Stimulated activated naive CD8-positive, alpha-beta T cell treated with anti-CD3 and anti-CD28 coated beads, Interleukin-15, Interleukin-2, amounts not matched to agents 100 ng/mL and 50 ng/mL, for 24 hours (primary cell): ENCODE measurements at regions not wholly inside any gene's neighbourhood (a gene's known extent, or its start where the extent isn't known, plus 50 kb on each side); places are given as distances from the start of the nearest gene placed in this dataset.

ENCODE experiments used
- H3K27ac Mint-ChIP-seq: one replicate; pipeline ENCODE4 v1.8.0; 2021; ENCODE audit warnings: mild to moderate bottlenecking, mixed read lengths
- H3K27me3 Mint-ChIP-seq: one replicate; pipeline ENCODE4 v1.8.0; 2021; ENCODE audit warnings: mixed read lengths
- H3K36me3 Mint-ChIP-seq: one replicate; pipeline ENCODE4 v1.8.0; 2021; ENCODE audit warnings: low read depth, mixed read lengths
- H3K4me1 Mint-ChIP-seq: one replicate; pipeline ENCODE4 v1.8.0; 2021; ENCODE audit warnings: low read depth, mixed read lengths
- H3K4me3 Mint-ChIP-seq: one replicate; pipeline ENCODE4 v1.8.0; 2021; ENCODE audit warnings: mild to moderate bottlenecking, mixed read lengths
- H3K9me3 Mint-ChIP-seq: one replicate; pipeline ENCODE4 v1.8.0; 2021; ENCODE audit warnings: mixed read lengths

GRCh38 chr9:25964239-25964638 is 286.0 kb upstream of the TUSC1 start:
- Mint-ChIP-seq H3K9me3 (peaks cover 5% of the 10 kb centered on the region), H3K27ac (no peak overlapping the region), H3K36me3 (no peaks in the 10 kb centered on the region), H3K4me3 (no peak overlapping the region), H3K4me1 (no peaks in the 10 kb centered on the region), H3K27me3 (no peaks in the 10 kb centered on the region)

- Mint-ChIP-seq H3K36me3 (no peaks in the 10 kb centered on the region), H3K27ac (no peak overlapping the region), H3K9me3 (peaks cover 20% of the 10 kb centered on the region), H3K27me3 (no peaks in the 10 kb centered on the region), H3K4me1 (no peaks in the 10 kb centered on the region), H3K4me3 (no peak overlapping the region)
These were observed 281.9 kb upstream of the TUSC1 start for GRCh38 chr9:25960178-25960577.

- peaks cover 17% of the 10 kb centered on the region for H3K9me3 Mint-ChIP-seq
- H3K4me1 Mint-ChIP-seq = no peaks in the 10 kb centered on the region
- no peak overlapping the region for H3K27ac Mint-ChIP-seq
- H3K4me3 Mint-ChIP-seq = no peak overlapping the region
- no peaks in the 10 kb centered on the region for H3K27me3 Mint-ChIP-seq
- H3K36me3 Mint-ChIP-seq = no peaks in the 10 kb centered on the region
These were observed 276.0 kb upstream of the TUSC1 start for GRCh38 chr9:25954209-25954608.

DNA sequence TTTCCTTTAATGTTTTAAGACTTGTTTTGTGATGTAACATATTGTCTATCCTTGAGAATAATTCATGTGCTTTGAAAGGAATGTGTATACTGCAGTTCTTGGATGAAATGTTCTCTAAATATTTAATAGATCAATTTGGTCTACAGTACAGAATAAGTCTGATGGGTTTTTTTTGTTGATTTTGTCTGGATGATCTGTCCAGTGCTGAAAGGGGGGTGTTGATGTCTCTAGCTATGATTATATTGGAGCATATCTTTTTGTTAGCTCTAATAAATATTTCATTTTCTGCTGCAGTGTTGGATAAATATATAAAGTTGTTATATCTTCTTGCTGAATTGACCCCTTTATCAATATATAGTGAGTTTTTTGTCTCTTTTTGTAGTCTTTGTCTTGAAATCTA is 269.9 kb upstream of the TUSC1 start:
- no peak overlapping the region for H3K27ac Mint-ChIP-seq
- peaks cover 28% of the 10 kb centered on the region for H3K9me3 Mint-ChIP-seq
- no peaks in the 10 kb centered on the region for H3K27me3 Mint-ChIP-seq
- H3K4me1 Mint-ChIP-seq = no peaks in the 10 kb centered on the region
- H3K4me3 Mint-ChIP-seq = no peak overlapping the region
- no peaks in the 10 kb centered on the region for H3K36me3 Mint-ChIP-seq

GRCh38 chr9:25939126-25939525 is 260.9 kb upstream of the TUSC1 start:
- H3K27ac Mint-ChIP-seq = no peak overlapping the region

DNA sequence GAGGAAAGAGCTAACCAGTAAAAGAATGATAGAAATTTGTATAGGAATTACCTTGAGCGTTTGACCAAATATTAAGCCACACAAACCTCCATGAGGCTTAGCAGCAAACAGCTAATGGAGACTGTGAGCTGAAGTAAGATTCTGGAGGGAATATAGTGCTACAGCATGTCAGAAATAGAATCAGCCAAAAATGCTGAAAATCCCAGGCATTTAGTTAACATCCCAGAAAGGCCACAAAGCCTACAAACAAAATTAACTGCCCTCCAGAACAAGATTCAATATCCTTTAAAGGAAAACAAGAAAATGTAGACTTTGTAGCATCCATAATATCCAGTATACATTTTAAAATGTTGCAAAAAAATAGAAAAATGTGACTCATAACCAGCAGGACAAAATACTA is 257.8 kb upstream of the TUSC1 start:
- Mint-ChIP-seq H3K27ac (no peak overlapping the region), H3K9me3 (peaks cover 11% of the 10 kb centered on the region), H3K4me1 (no peaks in the 10 kb centered on the region), H3K4me3 (no peak overlapping the region), H3K27me3 (no peaks in the 10 kb centered on the region), H3K36me3 (no peaks in the 10 kb centered on the region)

More at GRCh38 chr9:25939126-25939525, 260.9 kb upstream of the TUSC1 start:
- Mint-ChIP-seq H3K36me3 (no peaks in the 10 kb centered on the region), H3K9me3 (peaks cover 9% of the 10 kb centered on the region), H3K27me3 (no peaks in the 10 kb centered on the region), H3K4me3 (no peak overlapping the region), H3K4me1 (no peaks in the 10 kb centered on the region)

GRCh38 chr9:25935188-25935587 is 256.9 kb upstream of the TUSC1 start:
- Mint-ChIP-seq H3K9me3 (peaks cover 8% of the 10 kb centered on the region), H3K4me1 (no peaks in the 10 kb centered on the region), H3K36me3 (no peaks in the 10 kb centered on the region), H3K27ac (no peak overlapping the region), H3K4me3 (no peak overlapping the region), H3K27me3 (no peaks in the 10 kb centered on the region)

GRCh38 chr9:25918761-25919160 is 240.5 kb upstream of the TUSC1 start:
- Mint-ChIP-seq H3K36me3 (no peaks in the 10 kb centered on the region), H3K27me3 (no peaks in the 10 kb centered on the region), H3K4me3 (no peak overlapping the region), H3K27ac (no peak overlapping the region), H3K4me1 (no peaks in the 10 kb centered on the region), H3K9me3 (peaks cover 4% of the 10 kb centered on the region)

DNA sequence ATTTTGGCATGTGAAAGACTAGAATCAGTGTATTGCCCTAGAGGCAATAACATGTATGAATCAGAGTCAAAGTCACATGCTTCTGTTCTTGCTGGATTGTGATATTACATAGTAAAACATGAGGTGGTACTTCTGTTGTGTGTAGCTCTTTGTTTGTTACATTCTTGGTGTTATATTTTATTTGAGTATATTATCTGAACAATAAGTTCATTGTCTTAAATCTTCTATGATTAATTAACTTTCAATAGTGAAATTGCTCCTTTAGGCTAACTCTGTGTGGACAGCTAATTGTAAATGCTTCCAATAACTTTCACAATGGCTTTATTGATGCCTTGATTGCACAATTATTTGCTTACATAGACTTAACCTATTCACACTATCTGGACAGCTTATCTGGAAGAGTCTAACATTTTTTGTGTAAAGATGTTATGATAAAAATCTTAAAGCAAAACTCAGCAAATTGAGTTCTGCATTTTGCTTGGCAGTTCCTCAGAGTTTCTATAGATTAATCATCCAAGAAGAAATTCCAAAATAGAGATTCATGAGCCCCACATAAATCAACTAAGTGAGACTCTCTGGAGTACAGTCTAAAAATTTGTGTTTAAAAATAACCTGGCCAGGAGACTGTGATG is 239.6 kb upstream of the TUSC1 start:
- H3K36me3 Mint-ChIP-seq = no peaks in the 10 kb centered on the region
- no peak overlapping the region for H3K4me3 Mint-ChIP-seq
- H3K27me3 Mint-ChIP-seq = no peaks in the 10 kb centered on the region
- no peaks in the 10 kb centered on the region for H3K4me1 Mint-ChIP-seq
- H3K27ac Mint-ChIP-seq = no peak overlapping the region
- no peaks in the 10 kb centered on the region for H3K9me3 Mint-ChIP-seq

DNA sequence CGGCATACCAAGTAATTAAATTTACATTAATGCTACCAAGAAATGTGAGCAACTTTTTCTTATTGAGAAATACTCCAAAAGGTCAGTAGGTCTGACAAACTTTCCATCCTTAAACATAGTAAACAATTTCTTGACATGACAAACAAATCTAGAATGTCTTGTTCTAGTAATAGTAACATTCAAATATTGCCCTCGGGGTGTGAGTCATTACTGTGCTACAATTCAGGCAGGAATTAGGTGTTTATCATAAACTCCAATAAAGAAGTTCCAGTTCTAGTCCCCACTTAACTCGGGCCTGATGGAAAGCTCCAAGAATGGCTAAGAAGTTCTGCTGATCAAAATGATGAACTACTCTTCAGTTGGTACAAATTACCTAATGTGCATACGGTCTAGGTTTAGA is 235.6 kb upstream of the TUSC1 start:
- peaks cover 3% of the 10 kb centered on the region for H3K9me3 Mint-ChIP-seq
- H3K27me3 Mint-ChIP-seq = no peaks in the 10 kb centered on the region

GRCh38 chr9:25904701-25905100 is 226.5 kb upstream of the TUSC1 start:
- no peaks in the 10 kb centered on the region for H3K36me3 Mint-ChIP-seq
- no peaks in the 10 kb centered on the region for H3K27me3 Mint-ChIP-seq
- H3K9me3 Mint-ChIP-seq = peaks cover 16% of the 10 kb centered on the region
- H3K4me1 Mint-ChIP-seq = no peaks in the 10 kb centered on the region
- H3K27ac Mint-ChIP-seq = no peak overlapping the region
- H3K4me3 Mint-ChIP-seq = no peak overlapping the region

More for the DNA sequence above, 235.6 kb upstream of the TUSC1 start:
- H3K36me3 Mint-ChIP-seq = no peaks in the 10 kb centered on the region
- no peaks in the 10 kb centered on the region for H3K4me1 Mint-ChIP-seq
- no peak overlapping the region for H3K4me3 Mint-ChIP-seq
- H3K27ac Mint-ChIP-seq = no peak overlapping the region

GRCh38 chr9:25891527-25891926 is 213.3 kb upstream of the TUSC1 start:
- Mint-ChIP-seq H3K27me3 (no peaks in the 10 kb centered on the region), H3K36me3 (no peaks in the 10 kb centered on the region), H3K9me3 (peaks cover 39% of the 10 kb centered on the region), H3K4me1 (no peaks in the 10 kb centered on the region), H3K27ac (no peak overlapping the region), H3K4me3 (no peak overlapping the region)

- Mint-ChIP-seq H3K9me3 (peaks cover 32% of the 10 kb centered on the region), H3K27ac (no peak overlapping the region), H3K4me1 (no peaks in the 10 kb centered on the region), H3K4me3 (no peak overlapping the region), H3K27me3 (no peaks in the 10 kb centered on the region), H3K36me3 (no peaks in the 10 kb centered on the region)
These were observed 211.4 kb upstream of the TUSC1 start for GRCh38 chr9:25889661-25890060.

DNA sequence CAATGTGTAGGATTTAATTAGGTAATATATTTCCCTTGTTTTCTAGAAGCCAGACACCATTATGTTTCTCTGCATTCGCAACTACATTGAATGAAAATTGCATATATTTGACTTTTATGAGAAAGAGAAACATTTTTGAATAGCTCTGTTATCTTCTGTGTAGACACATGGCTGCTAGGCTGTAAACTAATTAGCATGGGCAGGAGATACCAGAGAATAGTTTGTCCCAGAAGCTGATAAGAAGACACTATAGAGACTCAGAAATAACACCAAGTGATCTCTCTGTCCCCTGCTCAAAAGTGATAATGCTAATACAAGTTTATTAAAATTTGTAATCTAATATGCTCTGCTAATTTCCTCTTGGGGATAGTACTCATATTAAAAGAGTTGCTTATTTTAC is 198.0 kb upstream of the TUSC1 start:
- no peak overlapping the region for H3K27ac Mint-ChIP-seq
- H3K36me3 Mint-ChIP-seq = no peaks in the 10 kb centered on the region
- no peaks in the 10 kb centered on the region for H3K4me1 Mint-ChIP-seq
- H3K4me3 Mint-ChIP-seq = no peak overlapping the region
- H3K27me3 Mint-ChIP-seq = no peaks in the 10 kb centered on the region
- H3K9me3 Mint-ChIP-seq = peaks cover 16% of the 10 kb centered on the region

DNA sequence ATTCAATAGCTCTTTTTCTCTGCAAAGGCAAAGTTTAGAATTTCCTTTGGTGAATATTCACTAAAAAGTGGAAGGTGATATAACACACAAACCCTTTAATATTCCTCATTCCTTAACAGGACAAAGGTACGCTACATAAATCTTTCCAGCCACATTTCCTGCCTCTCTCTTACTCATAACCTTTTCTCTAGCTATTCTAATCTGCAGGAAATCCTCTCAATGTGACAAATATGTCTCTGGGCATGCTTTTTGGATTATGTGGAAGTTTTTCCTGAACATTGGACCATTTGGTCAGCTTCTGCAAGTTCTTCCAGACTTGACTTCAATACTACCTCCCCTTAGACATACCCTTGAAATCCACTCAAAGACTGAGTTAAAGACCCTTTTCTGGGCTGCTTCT is 186.3 kb upstream of the TUSC1 start:
- Mint-ChIP-seq H3K36me3 (no peaks in the 10 kb centered on the region), H3K27me3 (no peaks in the 10 kb centered on the region), H3K4me1 (no peaks in the 10 kb centered on the region), H3K27ac (no peak overlapping the region), H3K9me3 (peaks cover 8% of the 10 kb centered on the region), H3K4me3 (no peak overlapping the region)

DNA sequence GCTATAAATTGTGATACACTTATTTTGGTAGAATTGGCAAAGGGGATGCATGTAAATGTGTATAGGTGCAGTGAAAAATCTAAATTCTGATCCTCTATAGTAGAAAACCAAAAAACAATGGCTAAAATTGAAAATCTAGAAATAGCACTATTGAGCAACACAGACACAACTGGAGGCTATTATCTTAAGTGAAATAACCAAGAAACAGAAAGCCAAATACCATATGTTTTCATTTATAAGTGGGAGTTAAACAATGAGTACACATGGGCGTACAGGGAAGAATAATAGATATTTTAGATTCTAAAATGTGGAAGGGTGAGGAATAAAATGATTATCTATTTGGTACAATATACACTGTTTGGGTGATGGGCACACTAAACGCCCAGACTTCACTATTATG is 183.2 kb upstream of the TUSC1 start:
- H3K36me3 Mint-ChIP-seq = no peaks in the 10 kb centered on the region
- no peak overlapping the region for H3K27ac Mint-ChIP-seq
- no peaks in the 10 kb centered on the region for H3K27me3 Mint-ChIP-seq
- H3K4me3 Mint-ChIP-seq = no peak overlapping the region
- H3K4me1 Mint-ChIP-seq = no peaks in the 10 kb centered on the region
- H3K9me3 Mint-ChIP-seq = peaks cover 8% of the 10 kb centered on the region
